H1 (cell line): ENCODE measurements at regions not wholly inside any gene's neighbourhood (a gene's known extent, or its start where the extent isn't known, plus 50 kb on each side); places are given as distances from the start of the nearest gene placed in this dataset.

Source experiments
- CTCF ChIA-PET: fragments of 300-600 bp; sonication (Branson Sonifier 250); formaldehyde crosslinking; loops from one replicate; lab custom pipeline; 2021; ENCODE audit not compliant: partially characterized antibody; lab: Charles Lee
- POLR2A ChIA-PET: fragments of 300-600 bp; sonication (Branson Sonifier 250); formaldehyde crosslinking; loops from one replicate; lab custom pipeline; 2021; ENCODE audit warnings: inconsistent platforms; ENCODE audit not compliant: partially characterized antibody; lab: Charles Lee
- DNase-seq, 2 experiments: peaks; one replicate each; pipeline versions ENCODE4 v3.0.0 to v3.0.0-alpha.2; 2010 to 2022; ENCODE audit warnings: low spot score in 2 of 2, low read depth in 1 of 2, mixed read lengths in 1 of 2
- FAIRE-seq: peaks from 2 replicates; lab custom pipeline; 2011; peaks lifted over from hg19 to GRCh38; lab: Jason Lieb, UNC
- H2AFZ ChIP-seq: 2 replicates; pipeline ENCODE4 v1.8.1; 2012; ENCODE audit warnings: low read length, inconsistent platforms
- H2AK5ac ChIP-seq: 2 replicates; pipeline ENCODE4 v1.6.1; 2013; ENCODE audit warnings: low read depth, low read length
- H2BK120ac ChIP-seq: replicated peaks from 2 replicates; pipeline ENCODE3; 2013; ENCODE audit warnings: low read depth, low read length, inconsistent platforms
- H2BK12ac ChIP-seq: 2 replicates; pipeline ENCODE4 v1.6.1; 2013; ENCODE audit warnings: low read depth, low read length
- H2BK15ac ChIP-seq: 2 replicates; pipeline ENCODE4 v1.6.1; 2013; ENCODE audit warnings: low read length
- H2BK20ac ChIP-seq: 2 replicates; pipeline ENCODE4 v1.6.1; 2013; ENCODE audit warnings: low read length
- H2BK5ac ChIP-seq: 2 replicates; pipeline ENCODE4 v1.6.1; 2013; ENCODE audit warnings: low read depth, low read length
- H3K14ac ChIP-seq: 2 replicates; pipeline ENCODE4 v1.6.1; 2013; ENCODE audit warnings: inconsistent platforms; ENCODE audit not compliant: insufficient read length
- H3K18ac ChIP-seq: 2 replicates; pipeline ENCODE4 v1.6.1; 2013; ENCODE audit warnings: low read length; ENCODE audit errors: extremely low read depth
- H3K23ac ChIP-seq: 2 replicates; pipeline ENCODE4 v1.6.1; 2013; ENCODE audit warnings: inconsistent platforms; ENCODE audit not compliant: insufficient read length
- H3K23me2 ChIP-seq: 2 replicates; pipeline ENCODE4 v1.6.1; 2013; ENCODE audit warnings: low read depth, low read length
- H3K27ac ChIP-seq: 2 replicates; pipeline ENCODE4 v1.6.1; 2011; ENCODE audit warnings: low read depth, low read length, inconsistent platforms
- H3K27me3 ChIP-seq, 4 experiments: replicated peaks in 1 of 4; 1 replicate in 1 of 4; 2 replicates in 3 of 4; pipeline versions ENCODE4 v1.6.1 to v1.8.1; 2011 to 2013; ENCODE audit warnings: low read length in 3 of 4, mild to moderate bottlenecking in 3 of 4, inconsistent platforms in 2 of 4, mixed read lengths in 2 of 4, moderate library complexity in 1 of 4; ENCODE audit not compliant: control insufficient read depth in 3 of 4, insufficient read depth in 3 of 4; ENCODE audit errors: extremely low read depth in 1 of 4
- H3K36me3 ChIP-seq, 4 experiments: 2 replicates each; pipeline versions ENCODE4 v1.6.1 to v1.8.1; 2011 to 2013; ENCODE audit warnings: mild to moderate bottlenecking in 4 of 4, low read length in 3 of 4, moderate library complexity in 2 of 4, control low read depth in 1 of 4, inconsistent platforms in 1 of 4; ENCODE audit not compliant: insufficient read depth in 4 of 4, control insufficient read depth in 2 of 4
- H3K4ac ChIP-seq: replicated peaks from 2 replicates; pipeline ENCODE3; 2013; ENCODE audit warnings: low read length, low read depth, mixed read lengths, inconsistent platforms; ENCODE audit not compliant: insufficient read length
- H3K4me1 ChIP-seq, 4 experiments: replicated peaks in 1 of 4; 1 replicate in 1 of 4; 2 replicates in 3 of 4; pipeline versions ENCODE4 v1.6.1 to v1.8.1; 2011 to 2013; ENCODE audit warnings: low read length in 3 of 4, inconsistent platforms in 2 of 4, mixed read lengths in 1 of 4; ENCODE audit not compliant: insufficient read depth in 4 of 4, control insufficient read depth in 3 of 4
- H3K4me2 ChIP-seq, 2 experiments: 2 replicates each; pipeline versions ENCODE4 v1.6.1 to v1.8.1; 2011 to 2013; ENCODE audit warnings: low read depth in 2 of 2, low read length in 2 of 2, control low read depth in 1 of 2, inconsistent platforms in 1 of 2, mild to moderate bottlenecking in 1 of 2; ENCODE audit not compliant: insufficient read depth in 1 of 2
- H3K4me3 ChIP-seq, 4 experiments: fragments of 200-600, 300-600 bp in 1 of 4; sonication (generic), shearing (Covaris generic), sonication (Bioruptor Twin) in 1 of 4; 2 replicates each; pipeline versions ENCODE4 v1.5.1 to v1.8.1; 2011 to 2016; ENCODE audit warnings: low read length in 4 of 4, low read depth in 3 of 4, control low read depth in 2 of 4, inconsistent platforms in 2 of 4, mild to moderate bottlenecking in 2 of 4, mixed read lengths in 1 of 4, moderate library complexity in 1 of 4; ENCODE audit not compliant: insufficient read depth in 2 of 4; ENCODE audit errors: extremely low read depth in 1 of 4
- H3K56ac ChIP-seq: replicated peaks from 2 replicates; pipeline ENCODE3; 2013; ENCODE audit warnings: low read depth, mild to moderate bottlenecking, mixed read lengths, low read length, inconsistent platforms; ENCODE audit not compliant: insufficient read length
- H3K79me1 ChIP-seq: 2 replicates; pipeline ENCODE4 v1.6.1; 2013; ENCODE audit warnings: low read depth, low read length, control low read depth
- H3K79me2 ChIP-seq, 2 experiments: 2 replicates each; pipeline versions ENCODE4 v1.6.1 to v1.8.1; 2012 to 2013; ENCODE audit warnings: low read length in 2 of 2, mild to moderate bottlenecking in 2 of 2, inconsistent platforms in 1 of 2; ENCODE audit not compliant: insufficient read depth in 2 of 2, control insufficient read depth in 1 of 2
- H3K9ac ChIP-seq, 4 experiments: replicated peaks in 1 of 4; 1 replicate in 1 of 4; 2 replicates in 3 of 4; pipeline versions ENCODE4 v1.6.1 to v1.8.1; 2011 to 2013; ENCODE audit warnings: low read depth in 3 of 4, low read length in 3 of 4, control low read depth in 2 of 4, mild to moderate bottlenecking in 2 of 4, moderate library complexity in 2 of 4, inconsistent platforms in 1 of 4; ENCODE audit errors: extremely low read depth in 1 of 4
- H3K9me3 ChIP-seq, 2 experiments: 2 replicates each; pipeline versions ENCODE4 v1.6.1 to v1.8.1; 2012 to 2013; ENCODE audit warnings: mild to moderate bottlenecking in 2 of 2, moderate library complexity in 2 of 2, control low read depth in 1 of 2, inconsistent platforms in 1 of 2, low read depth in 1 of 2, low read length in 1 of 2, mixed read lengths in 1 of 2; ENCODE audit not compliant: insufficient read depth in 2 of 2
- H4K20me1 ChIP-seq, 2 experiments: replicated peaks in 1 of 2; 2 replicates each; pipeline versions ENCODE3 to v1.8.1; 2011 to 2013; ENCODE audit warnings: inconsistent platforms in 2 of 2, low read length in 2 of 2, mild to moderate bottlenecking in 1 of 2; ENCODE audit not compliant: insufficient read depth in 2 of 2, control insufficient read depth in 1 of 2
- H4K5ac ChIP-seq: 2 replicates; pipeline ENCODE4 v1.6.1; 2013; ENCODE audit warnings: low read length, low read depth, mixed read lengths, inconsistent platforms; ENCODE audit not compliant: insufficient read length
- H4K8ac ChIP-seq: 2 replicates; pipeline ENCODE4 v1.8.0; 2013; ENCODE audit warnings: mild to moderate bottlenecking, moderate library complexity, low read length, inconsistent platforms; ENCODE audit not compliant: insufficient read depth; ENCODE audit errors: extremely low read depth
- H4K91ac ChIP-seq: replicated peaks from 2 replicates; pipeline ENCODE3; 2013; ENCODE audit warnings: low read length, mixed read lengths, inconsistent platforms; ENCODE audit not compliant: insufficient read length
- CBX5 ChIP-seq: fragments of 300-800, 300-1000 bp; sonication (generic); IDR thresholded peaks from 2 replicates; pipeline ENCODE4 v1.7.1; 2016; ENCODE audit warnings: antibody characterized with exemption, low read length, low read depth
- CTBP2 ChIP-seq: IDR thresholded peaks from 2 replicates; pipeline ENCODE4 v1.7.0; 2011; ENCODE audit warnings: borderline replicate concordance, mild to moderate bottlenecking, moderate library complexity, mixed read lengths, low read length; ENCODE audit not compliant: insufficient read depth, insufficient read length
- HDAC2 ChIP-seq, 2 experiments: fragments of 300-600 bp in 1 of 2; sonication (generic) in 1 of 2; IDR thresholded peaks; 2 replicates each; pipeline ENCODE4 v1.6.1; 2011 to 2012; ENCODE audit warnings: low read depth in 2 of 2, low read length in 2 of 2, mild to moderate bottlenecking in 2 of 2, moderate library complexity in 2 of 2, borderline replicate concordance in 1 of 2, inconsistent platforms in 1 of 2
- JUND ChIP-seq: IDR thresholded peaks from 2 replicates; pipeline ENCODE4 v1.6.1; 2011; ENCODE audit warnings: mild to moderate bottlenecking, improper control_type of control experiment, low read length
- KDM1A ChIP-seq: fragments of 200-600, 300-600 bp; sonication (generic); IDR thresholded peaks from 2 replicates; pipeline ENCODE4 v1.7.1; 2016; ENCODE audit warnings: mild to moderate bottlenecking, low read length, borderline replicate concordance
- RAD21 ChIP-seq, 2 experiments: IDR thresholded peaks in 1 of 2; conservative IDR thresholded peaks in 1 of 2; 2 replicates each; pipeline ENCODE4 v1.6.1; 2011; ENCODE audit warnings: low read depth in 2 of 2, low read length in 2 of 2, improper control_type of control experiment in 1 of 2, inconsistent platforms in 1 of 2, mild to moderate bottlenecking in 1 of 2, moderate library complexity in 1 of 2
- RXRA ChIP-seq: IDR thresholded peaks from 2 replicates; pipeline ENCODE4 v1.6.1; 2011; ENCODE audit warnings: low read depth, mild to moderate bottlenecking, low read length, moderate library complexity; ENCODE audit not compliant: insufficient read depth
- SIRT6 ChIP-seq: IDR thresholded peaks from one replicate; pipeline ENCODE4 v1.7.1; 2012; ENCODE audit warnings: low read length, inconsistent platforms
- SIX5 ChIP-seq: IDR thresholded peaks from 2 replicates; pipeline ENCODE4 v1.6.1; 2011; ENCODE audit warnings: mild to moderate bottlenecking, low read depth, low read length
- SP2 ChIP-seq: IDR thresholded peaks from 2 replicates; pipeline ENCODE4 v1.6.1; 2012; ENCODE audit warnings: mild to moderate bottlenecking, low read length, inconsistent platforms
- TAF7 ChIP-seq: optimal IDR thresholded peaks from 2 replicates; pipeline ENCODE3; 2011; ENCODE audit warnings: low read depth, mild to moderate bottlenecking, inconsistent platforms, low read length, moderate library complexity, borderline replicate concordance
- WGBS, 2 experiments: shearing (Covaris generic) in 1 of 2; methylation state at CpG; one replicate each; pipeline versions ENCODE4 v1.1.6 to v1.1.7; 2013 to 2015; ENCODE audit warnings: low lambda C conversion rate in 2 of 2, mixed read lengths in 2 of 2, inconsistent platforms in 1 of 2, low coverage in 1 of 2, missing lambda C conversion rate in 1 of 2; ENCODE audit not compliant: insufficient replicate concordance in 2 of 2, insufficient coverage in 1 of 2, insufficient read length in 1 of 2; ENCODE audit errors: extremely low coverage in 1 of 2, missing lambda C conversion rate in 1 of 2; 5-methylcytosine and 5-hydroxymethylcytosine counted together
- TF ChIP-seq, protein P1 (sequence below): IDR thresholded peaks from 2 replicates; pipeline ENCODE4 v1.6.1; 2012; ENCODE audit warnings: inconsistent platforms
- TF ChIP-seq, protein P2 (sequence below): IDR thresholded peaks from 2 replicates; pipeline ENCODE4 v1.6.1; 2012; ENCODE audit warnings: inconsistent platforms

DNA sequence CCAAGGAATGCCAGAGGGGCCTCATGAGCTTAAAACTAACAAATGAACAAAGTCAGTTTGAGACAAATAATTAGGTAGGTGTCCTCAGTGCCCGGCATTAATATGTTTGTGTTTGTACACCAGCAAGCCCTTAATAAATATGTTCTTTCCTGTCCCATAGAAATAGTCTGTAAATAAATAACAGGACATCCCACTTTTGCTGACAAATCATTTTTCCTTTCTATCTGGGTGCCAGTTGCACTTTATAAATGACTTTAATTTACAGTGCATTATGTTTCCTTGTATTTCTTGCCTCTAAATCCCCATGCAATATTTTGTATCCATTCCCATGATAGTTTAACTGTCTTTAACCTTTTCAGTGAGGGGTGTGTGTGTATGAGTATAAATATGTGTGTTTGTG lies 170.3 kb downstream of the CBLN1 start:
- DNase-seq (no peak), FAIRE-seq (no peak)
- H2BK20ac ChIP-seq = no peak overlapping the region
- no peak overlapping the region for H2AFZ ChIP-seq
- no peaks in the 10 kb centered on the region for H4K20me1 ChIP-seq
- no peak overlapping the region for H3K27ac ChIP-seq
- H4K91ac ChIP-seq = no peak overlapping the region
- H2BK12ac ChIP-seq = no peak overlapping the region
- H2BK120ac ChIP-seq = no peak overlapping the region
- WGBS, 2 experiments = 94% methylated on average over 1 of the region's 1 CpG; no CpG with 5 or more reads in 1 of the 2 experiments
- no peaks in the 10 kb centered on the region for H3K36me3 ChIP-seq
- H2AK5ac ChIP-seq = no peak overlapping the region
- H3K56ac ChIP-seq = no peak overlapping the region
- H2BK15ac ChIP-seq = no peak overlapping the region
- H3K23me2 ChIP-seq = peaks cover 3% of the 10 kb centered on the region; the same call in 1 of the 2 replicates
- H3K23ac ChIP-seq = no peak overlapping the region
- no peaks in the 10 kb centered on the region for H3K79me2 ChIP-seq
- no peaks in the 10 kb centered on the region for H3K9me3 ChIP-seq
- no peak overlapping the region for H2BK5ac ChIP-seq
- no peak overlapping the region for H3K18ac ChIP-seq
- H3K27me3 ChIP-seq = 0 out of 7 replicates have a peak, but pooled peaks cover 0 to 2% (median 0%) of the 10 kb centered on the region in 4 experiments
- no peak overlapping the region for H4K5ac ChIP-seq
- POLR2A ChIA-PET = no interaction called here
- CTCF ChIA-PET = interaction anchor here (0.9 to 1.2 kb wide), 2 partner anchors 18 to 49 kb away, joined by 3 read pairs; no protein-coding TSS in a partner anchor
- H3K79me1 ChIP-seq = no peaks in the 10 kb centered on the region
- no peak overlapping the region for H3K4ac ChIP-seq
- no peak overlapping the region for H3K4me3 ChIP-seq
- H3K4me2 ChIP-seq = no peak overlapping the region
- H3K14ac ChIP-seq = no peak overlapping the region
- peaks cover 0 to 8% (median 1%) of the 10 kb centered on the region in 4 experiments; a peak in 3 of 7 replicates for H3K4me1 ChIP-seq
- H4K8ac ChIP-seq = no peak overlapping the region
- H3K9ac ChIP-seq = no peak overlapping the region
- TF ChIP-seq RXRA (no peak), CTBP2 (no peak), TAF7 (no peak), KDM1A (no peak), RAD21 (IDR thresholded peaks at IDR 0.05 in 1 of 2, conservative IDR thresholded peaks at IDR 0.05 in 1 of 2; ENCODE audit: low read depth in 2 of 2, low read length in 2 of 2) (no peak), CBX5 (no peak), HDAC2 (IDR thresholded peaks at IDR 0.05; ENCODE audit: borderline replicate concordance in 1 of 2, low read depth in 2 of 2, low read length in 2 of 2) (no peak), SP2 (no peak), SIRT6 (no peak), JUND (no peak), SIX5 (no peak)
- TF ChIP-seq, protein P1, sequence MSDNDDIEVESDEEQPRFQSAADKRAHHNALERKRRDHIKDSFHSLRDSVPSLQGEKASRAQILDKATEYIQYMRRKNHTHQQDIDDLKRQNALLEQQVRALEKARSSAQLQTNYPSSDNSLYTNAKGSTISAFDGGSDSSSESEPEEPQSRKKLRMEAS = no peak
- TF ChIP-seq, protein P2, sequence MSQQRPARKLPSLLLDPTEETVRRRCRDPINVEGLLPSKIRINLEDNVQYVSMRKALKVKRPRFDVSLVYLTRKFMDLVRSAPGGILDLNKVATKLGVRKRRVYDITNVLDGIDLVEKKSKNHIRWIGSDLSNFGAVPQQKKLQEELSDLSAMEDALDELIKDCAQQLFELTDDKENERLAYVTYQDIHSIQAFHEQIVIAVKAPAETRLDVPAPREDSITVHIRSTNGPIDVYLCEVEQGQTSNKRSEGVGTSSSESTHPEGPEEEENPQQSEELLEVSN = no peak
